AG04450 (cell line): ENCODE measurements at regions not wholly inside any gene's neighbourhood (a gene's known extent, or its start where the extent isn't known, plus 50 kb on each side); places are given as distances from the start of the nearest gene placed in this dataset.

Experiments
- CTCF ChIA-PET: fragments of 300-600, 350-600 bp; formaldehyde crosslinking; extraction: SDS; loops from one replicate; lab custom pipeline; 2022; ENCODE audit warnings: antibody characterized with exemption, inconsistent platforms; lab: Charles Lee
- POLR2A ChIA-PET: fragments of 350-600 bp; formaldehyde crosslinking; extraction: SDS; loops from one replicate; lab custom pipeline; 2021; ENCODE audit warnings: antibody characterized with exemption, inconsistent platforms; lab: Yijun Ruan, JAX
- DNase-seq: peaks from one replicate; pipeline ENCODE4 v3.0.0-alpha.2; 2011; ENCODE audit warnings: low read depth, low spot score
- H3K27ac ChIP-seq: one replicate; pipeline ENCODE4 v1.5.1; 2012; ENCODE audit warnings: low read depth, low read length, control low read depth
- H3K27me3 ChIP-seq: one replicate; pipeline ENCODE4 v1.6.0; 2012; ENCODE audit warnings: low read length; ENCODE audit not compliant: control insufficient read depth, insufficient read depth
- H3K4me3 ChIP-seq: 2 replicates; pipeline ENCODE4 v1.5.1; 2011; ENCODE audit warnings: mild to moderate bottlenecking, low read depth, low read length, control low read depth
- H3K9me3 ChIP-seq: 2 replicates; pipeline ENCODE4 v1.5.1; 2012; ENCODE audit warnings: low read length; ENCODE audit not compliant: control insufficient read depth, insufficient read depth
- TF ChIP-seq, protein P1 (sequence below): IDR thresholded peaks from 2 replicates; pipeline ENCODE4 v1.5.1; 2011; ENCODE audit warnings: low read depth, low read length, control low read depth, inconsistent platforms

DNA sequence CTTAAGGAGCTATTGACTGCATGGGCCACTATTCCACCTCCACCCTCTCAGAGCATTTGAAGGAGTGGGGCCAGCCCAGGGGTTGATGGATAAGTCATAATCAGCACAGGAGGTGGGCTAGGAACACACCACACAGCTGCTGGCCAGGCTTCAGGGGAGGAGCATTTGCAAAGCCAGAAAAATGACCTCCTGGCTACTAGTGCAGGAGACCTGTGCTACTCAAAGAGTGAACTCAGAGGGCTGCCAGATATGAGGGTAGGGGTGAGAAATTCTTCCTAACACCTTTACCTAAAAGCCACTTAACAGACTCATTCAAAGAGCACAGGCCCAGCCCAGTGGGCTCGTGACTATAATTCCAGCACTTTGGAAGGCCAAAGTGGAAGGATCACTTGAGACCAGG lies 210.8 kb downstream of the TBXT start:
- POLR2A ChIA-PET: no interaction called here
- CTCF ChIA-PET: interaction anchor here (1.1 kb wide), 1 partner anchor 67 kb away, joined by 3 read pairs; no protein-coding TSS in a partner anchor
- Histone ChIP-seq H3K4me3 (no peak overlapping the region), H3K27me3 (no peaks in the 10 kb centered on the region), H3K9me3 (peaks cover 4% of the 10 kb centered on the region; the same call in 1 of the 2 replicates), H3K27ac (no peak overlapping the region)
- TF ChIP-seq, protein P1, sequence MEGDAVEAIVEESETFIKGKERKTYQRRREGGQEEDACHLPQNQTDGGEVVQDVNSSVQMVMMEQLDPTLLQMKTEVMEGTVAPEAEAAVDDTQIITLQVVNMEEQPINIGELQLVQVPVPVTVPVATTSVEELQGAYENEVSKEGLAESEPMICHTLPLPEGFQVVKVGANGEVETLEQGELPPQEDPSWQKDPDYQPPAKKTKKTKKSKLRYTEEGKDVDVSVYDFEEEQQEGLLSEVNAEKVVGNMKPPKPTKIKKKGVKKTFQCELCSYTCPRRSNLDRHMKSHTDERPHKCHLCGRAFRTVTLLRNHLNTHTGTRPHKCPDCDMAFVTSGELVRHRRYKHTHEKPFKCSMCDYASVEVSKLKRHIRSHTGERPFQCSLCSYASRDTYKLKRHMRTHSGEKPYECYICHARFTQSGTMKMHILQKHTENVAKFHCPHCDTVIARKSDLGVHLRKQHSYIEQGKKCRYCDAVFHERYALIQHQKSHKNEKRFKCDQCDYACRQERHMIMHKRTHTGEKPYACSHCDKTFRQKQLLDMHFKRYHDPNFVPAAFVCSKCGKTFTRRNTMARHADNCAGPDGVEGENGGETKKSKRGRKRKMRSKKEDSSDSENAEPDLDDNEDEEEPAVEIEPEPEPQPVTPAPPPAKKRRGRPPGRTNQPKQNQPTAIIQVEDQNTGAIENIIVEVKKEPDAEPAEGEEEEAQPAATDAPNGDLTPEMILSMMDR: no peak
- no peak for DNase-seq

DNA sequence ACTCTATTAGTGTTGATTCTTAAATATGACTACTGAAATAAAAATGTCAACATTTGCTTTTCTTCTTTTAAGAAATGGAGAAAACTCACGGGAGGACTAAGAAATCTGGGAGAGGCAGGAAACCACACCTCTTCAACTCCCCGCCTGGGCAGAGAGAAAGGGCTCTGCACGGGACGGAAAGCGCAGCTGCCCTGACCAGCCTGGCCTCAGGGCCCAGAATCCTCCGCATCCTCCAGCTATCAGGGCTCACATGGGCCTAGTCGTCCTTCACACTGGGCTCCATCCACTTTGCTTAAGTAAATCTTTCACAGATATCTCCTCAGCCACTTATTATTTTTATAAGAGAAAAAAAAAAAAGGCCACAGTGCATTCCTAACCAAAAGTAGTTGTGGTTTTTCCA lies 215.1 kb downstream of the TBXT start:
- TF ChIP-seq, protein P1: no peak
- Histone ChIP-seq H3K27ac (no peak overlapping the region), H3K4me3 (no peak overlapping the region), H3K9me3 (no peaks in the 10 kb centered on the region; the same call in 1 of the 2 replicates), H3K27me3 (no peaks in the 10 kb centered on the region)
- ChIA-PET POLR2A (no interaction called here), CTCF (no interaction called here)
- no peak for DNase-seq

DNA sequence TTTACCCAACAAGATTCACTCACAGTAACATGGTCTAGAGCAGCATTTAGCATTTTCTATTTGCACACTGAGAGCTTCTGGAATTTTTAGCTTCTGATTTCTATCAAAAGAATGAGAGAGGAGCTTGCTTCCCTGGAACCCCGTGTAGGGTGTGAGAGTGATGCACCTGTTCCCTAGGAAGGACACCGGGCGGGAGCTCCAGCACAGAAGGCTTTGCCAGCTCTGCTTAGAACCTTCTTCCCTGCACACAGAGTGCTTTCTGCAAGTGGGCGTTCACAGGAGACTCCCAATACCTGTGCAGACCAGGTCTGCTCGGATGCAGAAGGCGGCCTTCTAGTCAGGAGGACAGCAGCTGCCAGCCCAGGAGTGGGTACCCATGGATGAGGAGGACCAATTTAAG lies 217.3 kb downstream of the TBXT start:
- POLR2A ChIA-PET: no interaction called here
- Histone ChIP-seq H3K9me3 (no peaks in the 10 kb centered on the region; the same call in 1 of the 2 replicates), H3K27ac (no peak overlapping the region), H3K4me3 (no peak overlapping the region), H3K27me3 (no peaks in the 10 kb centered on the region)
- no peak for DNase-seq
- CTCF ChIA-PET: interaction anchor here (0.6 to 0.8 kb wide), 3 partner anchors 60 to 148 kb away, joined by 3 read pairs; no protein-coding TSS in a partner anchor
- TF ChIP-seq, protein P1: no peak

DNA sequence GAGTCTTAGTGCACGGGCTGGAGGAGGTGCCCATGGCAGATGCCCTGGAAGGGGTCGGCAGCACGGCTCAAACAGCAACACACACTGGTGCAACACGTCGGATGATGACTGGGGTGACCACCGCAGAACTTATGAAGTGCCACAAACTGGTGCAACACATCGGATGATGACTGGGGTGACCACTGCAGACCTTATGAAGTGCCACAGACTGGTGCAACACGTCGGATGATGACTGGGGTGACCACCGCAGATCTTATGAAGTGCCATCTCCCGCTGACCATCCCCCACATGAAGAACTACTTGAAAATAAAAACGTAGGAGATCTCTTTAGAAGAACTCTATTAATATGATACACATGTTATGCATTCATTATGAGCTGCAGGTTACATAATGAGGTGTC lies 218.3 kb downstream of the TBXT start:
- H3K9me3 ChIP-seq: no peaks in the 10 kb centered on the region; the same call in 1 of the 2 replicates
- ChIA-PET CTCF (interaction anchor here (0.8 kb wide), 1 partner anchor 59 kb away, joined by 3 read pairs; no protein-coding TSS in a partner anchor), POLR2A (no interaction called here)

DNA sequence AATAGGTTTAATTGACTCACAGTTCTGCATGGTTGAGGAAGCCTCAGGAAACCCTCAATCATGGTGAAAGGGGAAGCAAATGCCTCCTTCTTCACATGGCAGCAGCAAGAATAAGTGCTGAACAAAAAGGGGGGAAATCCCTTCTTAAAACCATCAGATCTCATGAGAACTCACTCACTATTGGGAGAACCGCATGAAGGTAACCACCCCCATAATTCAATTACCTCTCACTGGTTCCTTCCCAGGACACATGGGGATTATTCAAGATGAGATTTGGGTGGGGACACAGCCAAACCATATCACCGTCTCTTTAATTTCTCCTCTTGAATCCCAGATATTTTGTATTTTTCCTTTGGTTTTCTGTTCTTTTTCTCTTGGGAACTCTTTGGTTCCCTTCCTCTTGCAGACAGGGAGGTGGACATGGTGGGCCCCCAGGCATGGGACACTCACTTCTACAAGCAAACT lies 223.6 kb downstream of the TBXT start:
- H3K4me3 ChIP-seq: no peak overlapping the region
- no peaks in the 10 kb centered on the region for H3K27me3 ChIP-seq
- H3K27ac ChIP-seq: no peak overlapping the region
- CTCF ChIA-PET: no interaction called here
- peaks cover 2% of the 10 kb centered on the region; the same call in 1 of the 2 replicates for H3K9me3 ChIP-seq
- no peak for DNase-seq
- POLR2A ChIA-PET: no interaction called here
- TF ChIP-seq, protein P1: no peak

More for the DNA sequence above, 218.3 kb downstream of the TBXT start:
- Histone ChIP-seq H3K4me3 (no peak overlapping the region), H3K27me3 (no peaks in the 10 kb centered on the region), H3K27ac (no peak overlapping the region)
- TF ChIP-seq, protein P1: no peak
- DNase-seq: no peak
